ENCODE measurements at regions not wholly inside any gene's neighbourhood (a gene's known extent, or its start where the extent isn't known, plus 50 kb on each side); places are given as distances from the start of the nearest gene placed in this dataset.

- in situ Hi-C loops (cut with MboI; ENCODE audit: low sequenced_read_pairs): no loop called here
Observed at GRCh38 chr3:106635826-106636225, 741.4 kb upstream of the CCDC54 start.

GRCh38 chr3:106640353-106640752, 736.9 kb upstream of the CCDC54 start:
- in situ Hi-C loops (cut with MboI; ENCODE audit: low sequenced_read_pairs): no loop called here

- in situ Hi-C loops (cut with MboI; ENCODE audit: low sequenced_read_pairs): no loop called here
Observed at GRCh38 chr3:106642161-106642560, 735.1 kb upstream of the CCDC54 start.

- in situ Hi-C loops (cut with MboI; ENCODE audit: low sequenced_read_pairs): no loop called here
Observed at GRCh38 chr3:106643684-106644161, 733.5 kb upstream of the CCDC54 start.

- in situ Hi-C loops (cut with MboI; ENCODE audit: low sequenced_read_pairs): no loop called here
Observed at GRCh38 chr3:106673926-106674569, 703.2 kb upstream of the CCDC54 start.

- in situ Hi-C loops (cut with MboI; ENCODE audit: low sequenced_read_pairs): no loop called here
Observed at GRCh38 chr3:106675451-106675850, 701.8 kb upstream of the CCDC54 start.

GRCh38 chr3:106678657-106679390, 698.4 kb upstream of the CCDC54 start:
- in situ Hi-C loops (cut with MboI; ENCODE audit: low sequenced_read_pairs): no loop called here

- in situ Hi-C loops (cut with MboI; ENCODE audit: low sequenced_read_pairs): no loop called here
Observed at GRCh38 chr3:106683953-106684620, 693.2 kb upstream of the CCDC54 start.

- in situ Hi-C loops (cut with MboI; ENCODE audit: low sequenced_read_pairs): no loop called here
Observed at GRCh38 chr3:106685745-106686144, 691.5 kb upstream of the CCDC54 start.

- in situ Hi-C loops (cut with MboI; ENCODE audit: low sequenced_read_pairs): no loop called here
Observed at GRCh38 chr3:106687905-106688304, 689.3 kb upstream of the CCDC54 start.

GRCh38 chr3:106688464-106688863, 688.8 kb upstream of the CCDC54 start:
- in situ Hi-C loops (cut with MboI; ENCODE audit: low sequenced_read_pairs): no loop called here

- in situ Hi-C loops (cut with MboI; ENCODE audit: low sequenced_read_pairs): no loop called here
Observed at GRCh38 chr3:106691476-106691875, 685.8 kb upstream of the CCDC54 start.

- in situ Hi-C loops (cut with MboI; ENCODE audit: low sequenced_read_pairs): no loop called here
Observed at GRCh38 chr3:106692624-106693023, 684.6 kb upstream of the CCDC54 start.

- in situ Hi-C loops (cut with MboI; ENCODE audit: low sequenced_read_pairs): no loop called here
Observed at GRCh38 chr3:106699122-106699521, 678.1 kb upstream of the CCDC54 start.

- in situ Hi-C loops (cut with MboI; ENCODE audit: low sequenced_read_pairs): no loop called here
Observed at GRCh38 chr3:106700981-106701380, 676.3 kb upstream of the CCDC54 start.

- in situ Hi-C loops (cut with MboI; ENCODE audit: low sequenced_read_pairs): no loop called here
Observed at GRCh38 chr3:106703524-106703923, 673.7 kb upstream of the CCDC54 start.

- in situ Hi-C loops (cut with MboI; ENCODE audit: low sequenced_read_pairs): no loop called here
Observed at GRCh38 chr3:106707347-106707746, 669.9 kb upstream of the CCDC54 start.

- in situ Hi-C loops (cut with MboI; ENCODE audit: low sequenced_read_pairs): no loop called here
Observed at GRCh38 chr3:106710596-106710995, 666.6 kb upstream of the CCDC54 start.

GRCh38 chr3:106711650-106712049, 665.6 kb upstream of the CCDC54 start:
- in situ Hi-C loops (cut with MboI; ENCODE audit: low sequenced_read_pairs): no loop called here

GRCh38 chr3:106714400-106714799, 662.8 kb upstream of the CCDC54 start:
- in situ Hi-C loops (cut with MboI; ENCODE audit: low sequenced_read_pairs): no loop called here

- in situ Hi-C loops (cut with MboI; ENCODE audit: low sequenced_read_pairs): no loop called here
Observed at GRCh38 chr3:106715286-106715685, 662.0 kb upstream of the CCDC54 start.

Data from HL-60/S4 treated with retinoic acid at 250 ng/mL for 4 days and 3 days (cell line).